Chondrocyte (in vitro differentiated cells): ENCODE measurements at regions not wholly inside any gene's neighbourhood (a gene's known extent, or its start where the extent isn't known, plus 50 kb on each side); places are given as distances from the start of the nearest gene placed in this dataset.

Source experiments
- DNase-seq: peaks from one replicate; pipeline ENCODE4 v3.0.0; 2021; ENCODE audit warnings: mixed read lengths, low spot score
- H3K27ac Mint-ChIP-seq: one replicate; pipeline ENCODE4 v1.8.0; 2021; ENCODE audit warnings: mild to moderate bottlenecking, moderate library complexity, mixed read lengths; ENCODE audit not compliant: unreplicated experiment
- H3K27me3 Mint-ChIP-seq: 2 replicates; pipeline ENCODE4 v1.8.0; 2021; ENCODE audit warnings: low read depth, mixed read lengths
- H3K36me3 Mint-ChIP-seq: 2 replicates; pipeline ENCODE4 v1.8.0; 2021; ENCODE audit warnings: low read depth, mixed read lengths
- H3K4me1 Mint-ChIP-seq: 2 replicates; pipeline ENCODE4 v1.8.0; 2021; ENCODE audit warnings: low read depth, mild to moderate bottlenecking, mixed read lengths
- H3K4me3 Mint-ChIP-seq: one replicate; pipeline ENCODE4 v1.8.0; 2021; ENCODE audit warnings: mild to moderate bottlenecking, moderate library complexity, mixed read lengths; ENCODE audit not compliant: unreplicated experiment
- H3K9me3 Mint-ChIP-seq: 2 replicates; pipeline ENCODE4 v1.8.0; 2021; ENCODE audit warnings: low read depth, mixed read lengths
- TF ChIP-seq, protein P1 (sequence below): fragments of 200-600 bp; sonication (generic); IDR thresholded peaks from 2 replicates; pipeline ENCODE4 v1.5.0; 2021; ENCODE audit warnings: antibody characterized with exemption, mild to moderate bottlenecking, moderate library complexity

DNA sequence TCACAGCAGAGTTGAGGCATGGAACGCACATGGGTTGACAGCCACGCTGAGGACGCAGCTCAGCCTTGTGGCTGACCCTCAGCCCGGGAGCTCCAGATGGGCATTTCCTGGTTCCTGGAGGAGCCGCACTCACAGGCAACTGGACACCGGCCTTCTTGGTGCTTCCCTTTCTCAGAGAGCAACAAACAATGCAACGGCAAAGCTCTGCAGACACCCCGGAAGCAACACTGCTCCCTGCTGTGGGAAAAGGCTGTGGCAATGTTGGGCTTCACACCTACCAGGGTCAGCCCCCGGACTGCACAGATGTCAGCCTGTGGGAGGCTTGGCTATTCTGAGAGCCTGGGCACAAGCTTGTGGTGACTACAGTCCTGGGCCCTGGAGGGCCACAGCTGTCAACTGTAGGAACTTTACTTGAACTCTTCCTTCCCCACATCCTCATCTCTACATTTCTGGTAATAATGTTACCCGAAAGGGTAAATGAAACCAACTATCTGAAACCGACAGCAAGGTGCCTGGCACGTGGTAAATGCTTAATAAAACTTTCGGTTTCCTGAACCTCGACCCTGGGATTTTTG is 597.5 kb upstream of the MKI67 start:
- Mint-ChIP-seq H3K9me3 (peaks cover 9% of the 10 kb centered on the region), H3K4me1 (no peaks in the 10 kb centered on the region), H3K27ac (no peak overlapping the region), H3K27me3 (no peaks in the 10 kb centered on the region), H3K36me3 (no peaks in the 10 kb centered on the region), H3K4me3 (no peak overlapping the region)
- TF ChIP-seq, protein P1, sequence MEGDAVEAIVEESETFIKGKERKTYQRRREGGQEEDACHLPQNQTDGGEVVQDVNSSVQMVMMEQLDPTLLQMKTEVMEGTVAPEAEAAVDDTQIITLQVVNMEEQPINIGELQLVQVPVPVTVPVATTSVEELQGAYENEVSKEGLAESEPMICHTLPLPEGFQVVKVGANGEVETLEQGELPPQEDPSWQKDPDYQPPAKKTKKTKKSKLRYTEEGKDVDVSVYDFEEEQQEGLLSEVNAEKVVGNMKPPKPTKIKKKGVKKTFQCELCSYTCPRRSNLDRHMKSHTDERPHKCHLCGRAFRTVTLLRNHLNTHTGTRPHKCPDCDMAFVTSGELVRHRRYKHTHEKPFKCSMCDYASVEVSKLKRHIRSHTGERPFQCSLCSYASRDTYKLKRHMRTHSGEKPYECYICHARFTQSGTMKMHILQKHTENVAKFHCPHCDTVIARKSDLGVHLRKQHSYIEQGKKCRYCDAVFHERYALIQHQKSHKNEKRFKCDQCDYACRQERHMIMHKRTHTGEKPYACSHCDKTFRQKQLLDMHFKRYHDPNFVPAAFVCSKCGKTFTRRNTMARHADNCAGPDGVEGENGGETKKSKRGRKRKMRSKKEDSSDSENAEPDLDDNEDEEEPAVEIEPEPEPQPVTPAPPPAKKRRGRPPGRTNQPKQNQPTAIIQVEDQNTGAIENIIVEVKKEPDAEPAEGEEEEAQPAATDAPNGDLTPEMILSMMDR: no peak
- DNase-seq: no peak

DNA sequence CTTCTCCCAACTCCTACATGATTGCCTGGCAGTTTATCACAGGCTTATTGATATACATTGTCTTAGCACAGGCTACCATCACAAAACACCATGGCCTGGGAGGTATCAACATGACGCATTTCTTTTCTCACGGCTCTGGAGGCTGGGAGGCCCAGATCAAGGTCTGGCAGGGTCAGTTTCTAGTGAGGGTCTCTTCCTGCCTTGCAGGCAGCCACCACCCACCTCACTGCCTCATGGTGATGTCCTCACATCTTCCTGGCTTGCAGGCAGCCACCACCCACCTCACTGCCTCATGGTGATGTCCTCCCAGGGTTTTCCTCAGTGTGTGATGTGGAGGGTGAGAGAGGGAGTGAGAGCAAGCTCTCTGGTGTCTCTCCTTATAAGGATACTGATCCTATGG is 599.3 kb upstream of the MKI67 start:
- Mint-ChIP-seq H3K4me3 (no peak overlapping the region), H3K36me3 (no peaks in the 10 kb centered on the region), H3K4me1 (no peaks in the 10 kb centered on the region), H3K9me3 (peaks cover 8% of the 10 kb centered on the region), H3K27me3 (no peaks in the 10 kb centered on the region), H3K27ac (no peak overlapping the region)
- TF ChIP-seq, protein P1: no peak
- no peak for DNase-seq

DNA sequence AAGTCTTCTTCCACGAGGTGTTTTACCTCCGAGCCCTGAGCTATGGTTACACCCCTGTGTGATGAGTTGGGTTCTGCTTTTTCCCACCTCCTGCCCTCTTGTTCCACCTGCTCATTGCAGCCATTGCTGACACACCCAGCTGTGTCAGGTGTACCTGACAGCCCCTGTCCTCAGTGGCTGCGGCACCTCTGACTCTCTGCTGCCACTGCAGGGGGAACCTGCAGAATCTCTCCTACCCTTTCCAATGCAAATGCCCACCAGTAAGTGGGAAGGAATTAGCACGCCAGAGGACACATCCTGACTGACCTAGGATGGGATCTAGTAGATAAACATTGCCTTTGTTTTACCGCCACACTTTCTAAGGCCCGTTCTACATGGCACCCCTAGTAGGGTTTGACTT is 600.9 kb upstream of the MKI67 start:
- no peaks in the 10 kb centered on the region for H3K36me3 Mint-ChIP-seq
- no peaks in the 10 kb centered on the region for H3K4me1 Mint-ChIP-seq
- H3K4me3 Mint-ChIP-seq: no peak overlapping the region
- no peak overlapping the region for H3K27ac Mint-ChIP-seq
- H3K9me3 Mint-ChIP-seq: peaks cover 4% of the 10 kb centered on the region
- TF ChIP-seq, protein P1: no peak
- no peak for DNase-seq
- no peaks in the 10 kb centered on the region for H3K27me3 Mint-ChIP-seq

DNA sequence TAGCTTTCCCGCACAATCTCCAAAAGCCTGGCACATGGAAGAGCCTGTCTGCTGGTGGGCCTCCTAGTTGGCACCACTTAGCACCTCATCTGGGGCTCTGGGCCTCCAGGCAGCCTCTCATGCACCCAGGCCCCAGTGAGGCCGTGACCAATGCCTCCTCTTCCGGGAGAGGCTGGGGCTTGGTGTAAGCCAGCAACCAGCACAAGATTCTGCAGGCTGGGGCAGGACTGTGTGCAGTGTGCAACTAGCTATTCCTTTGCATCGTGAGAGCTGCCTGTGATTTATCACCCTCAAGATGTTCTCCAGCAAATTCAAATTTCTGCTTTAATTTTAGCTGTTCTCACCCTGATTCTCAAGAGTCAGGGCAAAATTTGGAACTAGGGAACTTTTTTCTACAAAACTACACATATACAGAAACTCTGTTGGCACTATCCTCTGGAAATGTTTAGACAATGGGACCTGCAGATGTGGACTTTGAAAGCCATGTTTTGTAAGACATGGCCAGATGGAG is 603.7 kb upstream of the MKI67 start:
- Mint-ChIP-seq H3K9me3 (peaks cover 4% of the 10 kb centered on the region), H3K36me3 (no peaks in the 10 kb centered on the region), H3K4me3 (no peak overlapping the region), H3K27ac (no peak overlapping the region), H3K27me3 (peaks cover under 1% of the 10 kb centered on the region), H3K4me1 (no peaks in the 10 kb centered on the region)
- DNase-seq: no peak
- TF ChIP-seq, protein P1: no peak

DNA sequence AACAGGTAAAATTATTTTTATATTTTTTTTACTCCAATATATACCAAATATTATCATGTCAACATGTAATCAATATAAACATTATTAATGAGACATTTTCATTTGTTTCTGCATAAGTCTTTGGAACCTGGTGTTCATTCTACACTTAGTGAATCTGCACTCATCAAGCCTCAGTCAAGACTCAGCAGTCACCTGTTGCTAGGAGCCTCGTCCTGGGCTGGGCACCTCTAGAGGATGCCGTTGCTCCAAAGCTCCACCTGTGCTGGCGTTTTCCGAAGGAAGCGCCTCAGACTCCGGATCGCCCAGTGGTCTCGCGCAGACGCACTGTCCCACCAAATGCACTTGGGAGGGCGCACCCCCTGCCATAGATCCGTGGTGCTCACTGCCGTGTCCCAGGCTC is 604.7 kb upstream of the MKI67 start:
- Mint-ChIP-seq H3K27me3 (peaks cover 2% of the 10 kb centered on the region), H3K4me3 (no peak overlapping the region), H3K36me3 (no peaks in the 10 kb centered on the region), H3K9me3 (peaks cover 4% of the 10 kb centered on the region), H3K4me1 (no peaks in the 10 kb centered on the region), H3K27ac (no peak overlapping the region)
- TF ChIP-seq, protein P1: no peak
- no peak for DNase-seq
